Heart left ventricle (tissue), 13 donors: ENCODE measurements at regions not wholly inside any gene's neighbourhood (a gene's known extent, or its start where the extent isn't known, plus 50 kb on each side); places are given as distances from the start of the nearest gene placed in this dataset.

Experiments
- CTCF ChIP-seq, 12 donors: fragments of 200-600 bp; sonication (generic) in 4 of 12; IDR thresholded peaks; one replicate each; pipeline versions ENCODE4 v1.5.0 to v1.8.0; 2018 to 2022; ENCODE audit warnings: antibody characterized with exemption in 12 of 12, mild to moderate bottlenecking in 5 of 12
- POLR2A ChIP-seq, 2 donors: fragments of 450-650 bp; IDR thresholded peaks; one replicate each; pipeline ENCODE4 v1.6.1; 2017; ENCODE audit warnings: antibody characterized with exemption in 2 of 2, mild to moderate bottlenecking in 2 of 2, moderate library complexity in 2 of 2
- donor health status: ischemic (EF 13 %, LVEDD 7.1; RV severe dilation, severe dysfunction).
- donor health status: DM: no; HTN: yes; CAD: no.
- donor health status: DM: no; HTN: no; CAD: no.
- donor health status: ischemic (EF 25% LVEDD 6.9; RV normal size, moderate dysfunction).
- donor health status: ischemic (EF 25% LVEDD 5.7; RV mildly dilated, moderate dysfunction).
- donor health status: ischemic (EF 35%, LVEDD 5.7; RV mildly dilated, moderate dysfunction).
- donor health status: nonischemic (EF 11% LVEDD 7.7; RV severe dilation, severe dysfunction).
- donor health status: DM: yes; HTN: yes; CAD: no.
- donor health status: PGD.
- donor health status: ischemic (EF 29% LVEDD 5.4; RV normal size, mild dysfunction).
- donor health status: nonischemic (EF 23%, LVEDD 6.1; RV moderate dilation, normal function).

- no peak for TF ChIP-seq CTCF (IDR thresholded peaks at IDR 0.05)
- TF ChIP-seq POLR2A (IDR thresholded peaks at IDR 0.05), result no peak
Observed at GRCh38 chr10:30789806-30790205, 160.3 kb upstream of the LYZL2 start.
